Esophagus muscularis mucosa (tissue), 4 donors: ENCODE measurements at regions not wholly inside any gene's neighbourhood (a gene's known extent, or its start where the extent isn't known, plus 50 kb on each side); places are given as distances from the start of the nearest gene placed in this dataset.
"Not testable (repeated sequence)": the region's sequence is repeated elsewhere in the genome, so short reads cannot be mapped to it uniquely, and the experiment has no call there.

ENCODE experiments used
- DNase-seq: peaks from one replicate; pipeline ENCODE4 v3.0.0-alpha.2; 2017; ENCODE audit errors: extremely low spot score
- H3K27ac ChIP-seq, 4 donors: fragments of 200-600 bp; sonication (generic); replicated peaks in 1 of 4; 1 replicate in 3 of 4; 2 replicates in 1 of 4; pipeline ENCODE4 v1.5.1; 2016 to 2019; ENCODE audit warnings: mild to moderate bottlenecking in 1 of 4
- H3K27me3 ChIP-seq, 4 donors: fragments of 200-600 bp; sonication (generic); one replicate each; pipeline versions ENCODE4 v1.5.1 to v1.6.0; 2016 to 2019
- H3K36me3 ChIP-seq, 4 donors: fragments of 200-600 bp; sonication (generic); one replicate each; pipeline ENCODE4 v1.5.1; 2016 to 2019
- H3K4me1 ChIP-seq, 4 donors: fragments of 200-600 bp; sonication (generic); one replicate each; pipeline ENCODE4 v1.5.1; 2016 to 2019
- H3K4me3 ChIP-seq, 4 donors: fragments of 200-600 bp; sonication (generic); 1 replicate in 2 of 4; 2 replicates in 2 of 4; pipeline ENCODE4 v1.5.1; 2016 to 2019; ENCODE audit warnings: mild to moderate bottlenecking in 4 of 4, moderate library complexity in 1 of 4
- H3K9me3 ChIP-seq, 4 donors: fragments of 200-600 bp; sonication (generic); 1 replicate in 3 of 4; 2 replicates in 1 of 4; pipeline ENCODE4 v1.5.1; 2016 to 2019
- CTCF ChIP-seq, 3 experiments: fragments of 200-600 bp in 2 of 3; fragments of 450-650 bp in 1 of 3; sonication (generic) in 2 of 3; IDR thresholded peaks; one replicate each; pipeline ENCODE4 v1.5.1; 2017 to 2019; ENCODE audit warnings: antibody characterized with exemption in 3 of 3, mild to moderate bottlenecking in 2 of 3, moderate library complexity in 1 of 3
- EP300 ChIP-seq: sonication (generic); formaldehyde crosslinking; IDR thresholded peaks from one replicate; pipeline ENCODE4 v1.6.1; 2017; ENCODE audit warnings: antibody characterized with exemption
- POLR2A ChIP-seq: fragments of 450-650 bp; IDR thresholded peaks from one replicate; pipeline ENCODE4 v1.6.1; 2017; ENCODE audit warnings: antibody characterized with exemption, moderate library complexity, mild to moderate bottlenecking, low read depth
- POLR2AphosphoS5 ChIP-seq, 2 donors: sonication (generic); formaldehyde crosslinking; IDR thresholded peaks; one replicate each; pipeline ENCODE4 v1.6.1; 2017; ENCODE audit warnings: antibody characterized with exemption in 2 of 2
- WGBS: methylation state at CpG from one replicate; pipeline ENCODE4 v1.1.5; 2018; 5-methylcytosine and 5-hydroxymethylcytosine counted together
- intact Hi-C: fragments of 100-400 bp; cut with DNase I; formaldehyde crosslinking; loops from one replicate; pipeline ENCODE4 v1.15.1; 2023

- no peaks in the 10 kb centered on the region for H3K27me3 ChIP-seq
- no peaks in the 10 kb centered on the region for H3K4me1 ChIP-seq
- no peaks in the 10 kb centered on the region for H3K9me3 ChIP-seq
- intact Hi-C loops, result no loop called here
- H3K27ac ChIP-seq, result no peak overlapping the region
- DNase-seq, result no peak
- no peak overlapping the region for H3K4me3 ChIP-seq
- TF ChIP-seq POLR2AphosphoS5 (IDR thresholded peaks at IDR 0.05) (no peak), EP300 (no peak), CTCF (IDR thresholded peaks at IDR 0.05) (no peak), POLR2A (no peak)
- H3K36me3 ChIP-seq, result no peaks in the 10 kb centered on the region
Observed at GRCh38 chr12:27162229-27162537, 79.8 kb upstream of the C12orf71 start.

- no peak for TF ChIP-seq POLR2AphosphoS5 (IDR thresholded peaks at IDR 0.05)
- TF ChIP-seq EP300, result no peak
- no peak for TF ChIP-seq CTCF (IDR thresholded peaks at IDR 0.05)
- TF ChIP-seq POLR2A, result no peak
- 78% methylated on average over 3 of the region's 3 CpGs for WGBS
- no peak overlapping the region for H3K27ac ChIP-seq
- H3K27me3 ChIP-seq, result no peaks in the 10 kb centered on the region
- DNase-seq, result no peak
- no peaks in the 10 kb centered on the region for H3K4me1 ChIP-seq
- no peaks in the 10 kb centered on the region for H3K36me3 ChIP-seq
- no peaks in the 10 kb centered on the region for H3K9me3 ChIP-seq
- intact Hi-C loops, result no loop called here
- H3K4me3 ChIP-seq, result no peak overlapping the region
Observed at GRCh38 chr12:27163048-27163715, 80.8 kb upstream of the C12orf71 start.

- Histone ChIP-seq H3K4me3 (no peak overlapping the region), H3K27ac (no peak overlapping the region), H3K27me3 (no peaks in the 10 kb centered on the region), H3K36me3 (no peaks in the 10 kb centered on the region), H3K9me3 (no peaks in the 10 kb centered on the region), H3K4me1 (no peaks in the 10 kb centered on the region)
- WGBS, result 97% methylated on average over 1 of the region's 1 CpG
- no peak for DNase-seq
- TF ChIP-seq CTCF (IDR thresholded peaks at IDR 0.05) (no peak), POLR2A (no peak), EP300 (no peak), POLR2AphosphoS5 (IDR thresholded peaks at IDR 0.05) (no peak)
- intact Hi-C loops, result no loop called here
Observed at GRCh38 chr12:27163894-27164293, 80.2 kb upstream of the STK38L start.

- no peak overlapping the region for H3K27ac ChIP-seq
- H3K36me3 ChIP-seq, result no peaks in the 10 kb centered on the region
- no peaks in the 10 kb centered on the region for H3K9me3 ChIP-seq
- no peak for DNase-seq
- WGBS, result 91% methylated on average over 2 of the region's 2 CpGs
- TF ChIP-seq POLR2AphosphoS5 (IDR thresholded peaks at IDR 0.05) (no peak), POLR2A (no peak), CTCF (IDR thresholded peaks at IDR 0.05) (no peak), EP300 (no peak)
- no peaks in the 10 kb centered on the region for H3K4me1 ChIP-seq
- intact Hi-C loops, result no loop called here
- H3K27me3 ChIP-seq, result no peaks in the 10 kb centered on the region
- H3K4me3 ChIP-seq, result no peak overlapping the region
Observed at GRCh38 chr12:27164330-27165040, 79.6 kb upstream of the STK38L start.

GRCh38 chr12:27165958-27166357, 78.1 kb upstream of the STK38L start:
- not testable (repeated sequence) for H3K27ac ChIP-seq

GRCh38 chr12:27171494-27171893, 72.6 kb upstream of the STK38L start:
- not testable (repeated sequence) for H3K27ac ChIP-seq, H3K27me3 ChIP-seq, H3K4me3 ChIP-seq, H3K36me3 ChIP-seq, H3K9me3 ChIP-seq, DNase-seq, H3K4me1 ChIP-seq
- intact Hi-C loops, result loop anchor here (10.0 kb wide), 1 partner anchor 537 kb away; no protein-coding TSS in a partner anchor
- 91% methylated on average over 3 of the region's 3 CpGs for WGBS

More at GRCh38 chr12:27165958-27166357, 78.1 kb upstream of the STK38L start:
- H3K36me3 ChIP-seq, DNase-seq, H3K9me3 ChIP-seq, H3K4me1 ChIP-seq, intact Hi-C loops, H3K27me3 ChIP-seq, H3K4me3 ChIP-seq: not testable (repeated sequence)
- 94% methylated on average over 1 of the region's 1 CpG for WGBS
